HG03196 (cell line): ENCODE measurements at regions not wholly inside any gene's neighbourhood (a gene's known extent, or its start where the extent isn't known, plus 50 kb on each side); places are given as distances from the start of the nearest gene placed in this dataset.

ENCODE experiments used
- ATAC-seq: cut with Tn5 transposase; IDR thresholded peaks from one replicate; pipeline ENCODE4 v1.9.1; 2021; ENCODE audit not compliant: unreplicated experiment

GRCh38 chr13:65095161-65096082, 2134.7 kb downstream of the PCDH9 start:
- ATAC-seq = no peak

- no peak for ATAC-seq
These were observed 2136.8 kb downstream of the PCDH9 start for GRCh38 chr13:65093357-65093756.

GRCh38 chr13:65091031-65091430, 2139.1 kb downstream of the PCDH9 start:
- ATAC-seq = no peak

- ATAC-seq = no peak
These were observed 2139.9 kb downstream of the PCDH9 start for GRCh38 chr13:65090186-65090585.

- no peak for ATAC-seq
These were observed 2141.2 kb downstream of the PCDH9 start for GRCh38 chr13:65088906-65089305.

GRCh38 chr13:65085977-65086376, 2144.2 kb downstream of the PCDH9 start:
- no peak for ATAC-seq

GRCh38 chr13:65074248-65074647, 2155.9 kb downstream of the PCDH9 start:
- ATAC-seq = no peak

- no peak for ATAC-seq
These were observed 2165.2 kb downstream of the PCDH9 start for GRCh38 chr13:65064967-65065366.

GRCh38 chr13:65063753-65064152, 2166.4 kb downstream of the PCDH9 start:
- ATAC-seq = no peak

- ATAC-seq = no peak
These were observed 2172.2 kb downstream of the PCDH9 start for GRCh38 chr13:65057986-65058385.

- no peak for ATAC-seq
These were observed 2175.9 kb downstream of the PCDH9 start for GRCh38 chr13:65054277-65054676.

GRCh38 chr13:65036999-65037398, 2193.1 kb downstream of the PCDH9 start:
- ATAC-seq = no peak

- no peak for ATAC-seq
These were observed 2194.8 kb downstream of the PCDH9 start for GRCh38 chr13:65035302-65035701.

- no peak for ATAC-seq
These were observed 2195.9 kb downstream of the PCDH9 start for GRCh38 chr13:65034266-65034665.

- no peak for ATAC-seq
These were observed 2197.3 kb downstream of the PCDH9 start for GRCh38 chr13:65032825-65033224.

GRCh38 chr13:65028101-65028500, 2202.0 kb downstream of the PCDH9 start:
- no peak for ATAC-seq

- no peak for ATAC-seq
These were observed 2203.6 kb downstream of the PCDH9 start for GRCh38 chr13:65026505-65026904.

- ATAC-seq = no peak
These were observed 2218.8 kb downstream of the PCDH9 start for GRCh38 chr13:65011378-65011777.

- no peak for ATAC-seq
These were observed 2232.7 kb downstream of the PCDH9 start for GRCh38 chr13:64997438-64997837.

GRCh38 chr13:64993514-64994164, 2236.5 kb downstream of the PCDH9 start:
- no peak for ATAC-seq

GRCh38 chr13:64992314-64992713, 2237.8 kb downstream of the PCDH9 start:
- no peak for ATAC-seq

GRCh38 chr13:64985075-64985474, 2245.1 kb downstream of the PCDH9 start:
- ATAC-seq = no peak
